Activated CD8-positive, alpha-beta memory T cell treated with anti-CD3 and anti-CD28 coated beads, Interleukin-2, amount 50 U/mL, for 24 hours (primary cell): ENCODE measurements at regions not wholly inside any gene's neighbourhood (a gene's known extent, or its start where the extent isn't known, plus 50 kb on each side); places are given as distances from the start of the nearest gene placed in this dataset.

Experiments used
- DNase-seq: peaks from one replicate; pipeline ENCODE4 v3.0.0-alpha.2; 2020; ENCODE audit errors: extremely low read depth

- no peak for DNase-seq
These were observed 100.6 kb upstream of the PLPPR4 start for GRCh38 chr1:99163671-99164070.

GRCh38 chr1:99170516-99170915 is 93.8 kb upstream of the PLPPR4 start:
- DNase-seq: no peak

GRCh38 chr1:99171184-99171813 is 93.0 kb upstream of the PLPPR4 start:
- no peak for DNase-seq

- DNase-seq: no peak
These were observed 91.0 kb upstream of the PLPPR4 start for GRCh38 chr1:99173282-99173681.

- DNase-seq: no peak
These were observed 90.4 kb upstream of the PLPPR4 start for GRCh38 chr1:99173900-99174299.

- no peak for DNase-seq
These were observed 87.5 kb upstream of the PLPPR4 start for GRCh38 chr1:99176753-99177152.

- DNase-seq: no peak
These were observed 86.8 kb upstream of the PLPPR4 start for GRCh38 chr1:99177465-99177864.

GRCh38 chr1:99180343-99180808 is 83.9 kb upstream of the PLPPR4 start:
- peak; percentile 33 for DNase-seq

- DNase-seq: no peak
These were observed 83.4 kb upstream of the PLPPR4 start for GRCh38 chr1:99180915-99181314.

GRCh38 chr1:99181892-99182291 is 82.4 kb upstream of the PLPPR4 start:
- DNase-seq: no peak

- DNase-seq: no peak
These were observed 79.1 kb upstream of the PLPPR4 start for GRCh38 chr1:99185196-99185595.

GRCh38 chr1:99193431-99193830 is 70.9 kb upstream of the PLPPR4 start:
- DNase-seq: no peak

GRCh38 chr1:99198393-99198792 is 65.9 kb upstream of the PLPPR4 start:
- DNase-seq: no peak

GRCh38 chr1:99207216-99207615 is 57.1 kb upstream of the PLPPR4 start:
- DNase-seq: no peak
